Stimulated activated memory B cell treated with anti-CD40 and anti-IgM and Interleukin-4, amounts not matched to agents 10 μg/mL and 1 μg/mL and 100 μg/mL, for 72 hours (primary cell): ENCODE measurements at regions not wholly inside any gene's neighbourhood (a gene's known extent, or its start where the extent isn't known, plus 50 kb on each side); places are given as distances from the start of the nearest gene placed in this dataset.
"Not testable (repeated sequence)": the region's sequence is repeated elsewhere in the genome, so short reads cannot be mapped to it uniquely, and the experiment has no call there.

Experiments used
- ATAC-seq: fragments of 150-1000 bp; cut with Tn5 transposase; 2 replicates; pipeline ENCODE4 v1.10.0; 2021
- H3K27ac Mint-ChIP-seq: one replicate; pipeline ENCODE4 v1.8.0; 2022; ENCODE audit warnings: mild to moderate bottlenecking, mixed read lengths
- H3K27me3 Mint-ChIP-seq: one replicate; pipeline ENCODE4 v1.8.0; 2022; ENCODE audit warnings: mixed read lengths
- H3K36me3 Mint-ChIP-seq: one replicate; pipeline ENCODE4 v1.8.0; 2022; ENCODE audit warnings: mixed read lengths
- H3K4me1 Mint-ChIP-seq: one replicate; pipeline ENCODE4 v1.8.0; 2022; ENCODE audit warnings: mixed read lengths
- H3K4me3 Mint-ChIP-seq: one replicate; pipeline ENCODE4 v1.8.0; 2022; ENCODE audit warnings: mild to moderate bottlenecking, moderate library complexity, mixed read lengths
- H3K9me3 Mint-ChIP-seq: one replicate; pipeline ENCODE4 v1.8.0; 2022; ENCODE audit warnings: mixed read lengths

DNA sequence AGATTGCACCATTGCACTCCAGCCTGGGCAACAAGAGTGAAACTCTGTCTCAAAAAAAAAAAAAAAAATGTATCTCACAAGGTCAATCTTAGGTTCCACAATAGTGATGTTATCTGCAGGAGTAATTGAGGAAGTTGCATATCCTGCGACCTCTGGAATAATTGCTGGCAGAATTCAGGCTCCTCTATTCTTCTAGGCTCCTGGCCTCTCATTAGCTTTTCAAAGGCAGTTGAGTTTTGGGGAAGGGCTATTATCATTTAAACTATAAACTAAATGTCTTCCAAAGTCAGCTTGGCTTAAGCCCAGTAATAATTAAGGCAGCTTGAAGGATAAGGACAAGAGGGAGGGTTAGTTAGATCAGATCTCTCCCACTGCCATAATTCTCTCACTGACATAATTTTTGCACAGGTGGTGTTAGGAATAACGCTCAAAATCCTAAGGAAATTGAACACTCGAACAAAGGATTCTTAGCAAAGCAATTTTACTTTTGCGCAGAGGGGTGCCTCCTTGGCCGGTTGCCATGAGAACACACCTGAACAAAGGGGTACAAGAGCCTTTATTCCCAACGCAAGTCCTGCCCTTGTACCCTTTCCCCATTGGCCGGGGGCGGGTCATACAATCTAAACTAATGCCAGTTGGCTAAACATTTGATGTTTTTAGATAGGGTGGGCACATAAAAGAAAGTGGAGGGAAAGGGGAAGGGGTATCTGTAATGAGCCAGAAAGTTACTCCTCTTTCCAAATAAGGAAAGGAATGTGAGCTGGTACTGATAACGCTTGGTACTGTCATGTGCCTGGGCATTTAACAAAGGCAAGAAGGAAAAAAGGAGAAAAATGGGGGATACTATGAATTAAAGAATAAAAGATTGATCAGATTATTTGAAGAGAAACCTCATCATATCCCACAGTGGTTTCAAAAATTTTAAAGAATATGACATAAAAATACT lies 106.4 kb upstream of the CCNG1 start:
- no peak overlapping the region for H3K27ac Mint-ChIP-seq
- no peaks in the 10 kb centered on the region for H3K36me3 Mint-ChIP-seq
- no peak overlapping the region for H3K4me3 Mint-ChIP-seq
- H3K9me3 Mint-ChIP-seq = peaks cover 13% of the 10 kb centered on the region
- peaks cover 6% of the 10 kb centered on the region for H3K27me3 Mint-ChIP-seq
- no peak for ATAC-seq
- H3K4me1 Mint-ChIP-seq = no peaks in the 10 kb centered on the region

DNA sequence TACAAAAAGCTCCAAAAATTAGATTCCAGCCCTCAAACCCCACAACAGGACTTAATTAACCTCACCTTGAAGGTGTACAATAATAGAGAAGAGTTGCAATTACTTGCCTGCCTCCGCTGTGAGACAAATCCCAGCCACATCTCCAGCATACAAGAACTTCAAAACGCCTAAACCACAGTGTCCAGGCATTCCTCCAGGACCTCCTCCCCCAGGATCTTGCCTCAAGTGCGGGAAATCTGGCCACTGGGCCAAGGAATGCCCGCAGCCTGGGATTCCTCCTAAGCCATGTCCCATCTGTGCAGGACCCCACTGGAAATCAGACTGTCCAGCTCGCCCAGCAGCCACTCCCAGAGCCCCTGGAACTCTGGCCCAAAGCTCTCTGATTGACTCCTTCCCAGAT lies 101.3 kb upstream of the CCNG1 start:
- peaks cover 13% of the 10 kb centered on the region for H3K9me3 Mint-ChIP-seq
- H3K27ac Mint-ChIP-seq, H3K27me3 Mint-ChIP-seq, H3K36me3 Mint-ChIP-seq, H3K4me1 Mint-ChIP-seq, H3K4me3 Mint-ChIP-seq, ATAC-seq: not testable (repeated sequence)

DNA sequence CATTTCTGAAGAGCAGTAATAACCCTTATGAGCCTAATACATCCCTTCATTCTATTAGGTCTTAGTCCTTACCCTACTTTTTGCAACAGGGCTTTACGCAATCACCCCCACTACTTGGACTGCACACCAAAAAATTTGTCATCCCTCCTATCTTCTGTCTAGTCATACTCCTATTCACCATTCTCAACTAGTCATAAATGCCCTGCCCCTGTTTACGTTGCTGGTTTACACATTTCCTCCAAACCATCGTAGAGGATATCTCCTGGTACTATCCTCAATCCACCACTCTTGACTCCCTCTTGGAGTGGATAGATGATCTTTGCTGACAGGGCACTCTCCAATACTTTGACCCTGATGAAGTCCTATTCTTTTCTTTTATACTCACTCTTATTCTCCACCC lies 98.2 kb upstream of the CCNG1 start:
- no peaks in the 10 kb centered on the region for H3K36me3 Mint-ChIP-seq
- peaks cover 10% of the 10 kb centered on the region for H3K9me3 Mint-ChIP-seq
- H3K27me3 Mint-ChIP-seq = peaks cover 14% of the 10 kb centered on the region
- no peaks in the 10 kb centered on the region for H3K4me1 Mint-ChIP-seq
- no peak for ATAC-seq
- H3K4me3 Mint-ChIP-seq = no peak overlapping the region
- no peak overlapping the region for H3K27ac Mint-ChIP-seq

DNA sequence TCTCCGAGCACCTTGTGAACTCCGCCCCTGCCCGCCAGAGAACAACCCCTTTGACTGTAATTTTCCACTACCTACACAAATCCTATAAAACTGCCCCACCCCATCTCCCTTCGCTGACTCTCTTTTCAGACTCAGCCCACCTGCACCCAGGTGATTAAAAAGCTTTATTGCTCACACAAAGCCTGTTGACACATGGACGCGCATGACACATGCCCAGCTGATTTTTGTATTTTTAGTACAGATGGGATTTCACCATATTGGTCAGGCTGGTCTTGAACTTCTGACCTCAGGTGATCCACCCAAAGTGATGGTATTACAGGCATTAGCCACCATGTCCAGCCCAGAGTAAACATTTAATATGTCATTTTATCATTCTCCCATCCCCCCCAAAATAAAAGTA lies 97.0 kb upstream of the CCNG1 start:
- not testable (repeated sequence) for H3K4me3 Mint-ChIP-seq, H3K4me1 Mint-ChIP-seq, H3K9me3 Mint-ChIP-seq, H3K36me3 Mint-ChIP-seq, H3K27ac Mint-ChIP-seq, ATAC-seq
- H3K27me3 Mint-ChIP-seq = peaks cover 16% of the 10 kb centered on the region

DNA sequence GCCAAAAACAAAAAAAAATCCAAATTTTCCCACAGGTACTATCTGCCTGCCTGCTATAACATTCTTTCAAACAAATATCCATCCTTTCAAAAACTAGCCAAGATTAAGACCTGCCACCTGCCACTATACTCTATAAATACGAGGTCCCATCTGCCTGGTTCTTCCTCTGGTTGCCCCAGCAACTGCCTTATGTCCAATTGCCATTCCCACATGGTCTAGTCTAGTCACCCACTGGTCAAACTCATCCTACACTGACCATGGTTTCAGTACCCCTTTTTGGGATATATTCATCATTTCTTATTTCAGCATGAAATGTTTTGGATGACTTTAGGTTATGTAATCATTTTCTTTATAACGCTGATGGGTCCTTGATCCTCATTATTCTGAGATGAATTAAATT lies 95.1 kb upstream of the CCNG1 start:
- H3K27ac Mint-ChIP-seq = no peak overlapping the region
- H3K27me3 Mint-ChIP-seq = peaks cover 15% of the 10 kb centered on the region
- ATAC-seq = no peak
- no peaks in the 10 kb centered on the region for H3K4me1 Mint-ChIP-seq
- no peak overlapping the region for H3K4me3 Mint-ChIP-seq
- H3K36me3 Mint-ChIP-seq = no peaks in the 10 kb centered on the region
- H3K9me3 Mint-ChIP-seq = no peaks in the 10 kb centered on the region

DNA sequence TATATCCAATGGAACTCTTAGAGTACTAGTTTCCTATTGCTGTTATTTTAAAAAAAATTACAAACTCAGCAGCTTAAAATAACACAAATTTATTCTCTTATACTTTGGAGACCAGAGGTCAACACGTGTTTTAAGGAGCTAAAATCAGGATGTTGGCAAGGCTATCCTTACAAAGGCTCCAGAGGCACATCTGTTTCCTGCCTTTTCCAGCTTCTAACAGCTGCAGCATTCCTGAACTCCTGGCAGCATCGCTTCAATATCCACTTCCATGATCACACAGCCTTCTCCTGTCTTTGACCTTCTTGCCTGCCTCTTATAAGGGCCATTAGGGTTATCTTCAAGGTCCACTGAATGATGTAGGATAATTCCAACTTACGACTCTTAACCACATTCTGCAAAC lies 92.2 kb upstream of the CCNG1 start:
- no peak for ATAC-seq
- Mint-ChIP-seq H3K27ac (no peak overlapping the region), H3K4me3 (no peak overlapping the region), H3K9me3 (no peaks in the 10 kb centered on the region), H3K36me3 (no peaks in the 10 kb centered on the region), H3K4me1 (no peaks in the 10 kb centered on the region), H3K27me3 (peaks cover 29% of the 10 kb centered on the region)

DNA sequence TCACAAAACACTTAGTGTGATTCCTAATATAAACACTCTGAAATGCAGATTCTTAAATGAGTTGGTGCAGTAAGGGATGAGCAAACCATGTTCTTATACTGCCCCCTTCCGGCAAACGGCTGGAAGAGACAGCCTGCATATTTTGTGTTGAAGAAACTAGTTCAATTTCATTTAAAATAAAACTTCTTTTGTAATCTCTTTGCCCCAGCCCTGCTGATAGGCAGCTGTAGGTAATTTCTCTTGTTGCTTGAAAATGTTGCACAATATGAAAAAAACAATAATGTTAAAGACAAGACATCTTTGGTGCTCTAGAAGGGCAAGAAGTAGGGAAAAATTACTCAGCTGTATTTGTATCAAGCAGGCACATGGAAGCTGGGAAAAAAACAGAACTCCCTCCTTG lies 89.7 kb upstream of the CCNG1 start:
- Mint-ChIP-seq H3K27me3 (peaks cover 29% of the 10 kb centered on the region), H3K9me3 (no peaks in the 10 kb centered on the region), H3K4me1 (no peaks in the 10 kb centered on the region), H3K27ac (no peak overlapping the region), H3K36me3 (no peaks in the 10 kb centered on the region), H3K4me3 (no peak overlapping the region)
- ATAC-seq = peak; percentile 55

DNA sequence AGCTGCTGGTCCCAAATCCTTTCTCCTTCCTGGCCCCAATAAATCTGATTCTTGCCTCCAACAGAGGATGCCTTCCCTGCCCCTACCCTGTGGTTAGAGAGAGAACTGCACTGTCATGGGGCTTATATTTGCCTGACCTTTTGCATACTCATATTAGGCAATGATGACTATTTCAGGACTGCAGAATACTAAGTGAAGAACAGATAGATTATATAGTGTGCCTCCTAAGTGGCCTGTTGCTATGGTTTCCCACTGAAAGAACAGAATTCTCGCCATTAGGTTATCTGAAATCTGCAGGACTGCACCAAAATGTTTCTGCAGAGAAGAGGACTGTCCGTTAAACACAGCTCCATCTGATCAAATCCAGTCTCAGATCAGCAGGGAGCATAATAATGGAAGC lies 87.3 kb upstream of the CCNG1 start:
- H3K36me3 Mint-ChIP-seq = no peaks in the 10 kb centered on the region
- H3K27me3 Mint-ChIP-seq = peaks cover 21% of the 10 kb centered on the region
- H3K4me1 Mint-ChIP-seq = peaks cover 17% of the 10 kb centered on the region
- no peak overlapping the region for H3K27ac Mint-ChIP-seq
- no peaks in the 10 kb centered on the region for H3K9me3 Mint-ChIP-seq
- H3K4me3 Mint-ChIP-seq = no peak overlapping the region
- no peak for ATAC-seq

DNA sequence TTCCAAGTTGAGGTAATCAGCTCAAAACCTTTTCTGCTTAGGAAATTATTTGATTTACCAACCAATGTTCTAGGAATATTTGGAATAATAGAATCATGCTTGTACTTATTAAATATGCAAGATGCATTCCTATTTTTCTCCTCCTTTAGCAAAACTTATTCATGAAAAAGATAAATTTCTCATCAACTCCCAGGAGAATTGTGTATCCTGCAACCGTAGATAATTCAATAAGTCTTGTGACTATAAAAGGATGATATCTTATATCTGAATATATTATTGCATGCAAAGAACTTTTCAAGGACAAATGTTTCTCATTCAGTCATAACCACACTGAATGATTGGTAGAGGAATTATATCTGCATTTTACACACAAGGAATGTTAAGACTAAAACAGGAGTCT lies 84.9 kb upstream of the CCNG1 start:
- peaks cover 14% of the 10 kb centered on the region for H3K27me3 Mint-ChIP-seq
- no peaks in the 10 kb centered on the region for H3K36me3 Mint-ChIP-seq
- no peaks in the 10 kb centered on the region for H3K9me3 Mint-ChIP-seq
- no peak for ATAC-seq
- H3K4me3 Mint-ChIP-seq = no peak overlapping the region
- peaks cover 20% of the 10 kb centered on the region for H3K4me1 Mint-ChIP-seq
- no peak overlapping the region for H3K27ac Mint-ChIP-seq

DNA sequence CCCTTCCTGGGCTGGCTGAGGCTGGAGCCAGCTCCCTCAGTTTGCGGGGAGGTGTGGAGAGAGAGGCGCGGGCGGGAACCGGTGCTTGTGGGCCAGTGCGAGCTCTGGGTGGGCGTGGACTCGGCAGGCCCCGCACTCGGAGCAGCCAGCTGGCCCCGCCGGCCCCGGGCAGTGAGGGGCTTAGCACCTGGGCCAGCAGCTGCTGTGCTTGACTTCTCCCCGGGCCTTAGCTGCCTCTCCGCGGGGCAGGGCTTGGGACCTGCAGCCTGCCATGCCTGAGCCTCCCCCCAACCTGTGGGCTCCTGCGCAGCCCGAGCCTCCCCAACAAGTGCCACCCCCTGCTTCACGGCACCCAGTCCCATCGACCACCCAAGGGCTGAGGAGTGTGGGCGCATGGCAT lies 81.6 kb upstream of the CCNG1 start:
- not testable (repeated sequence) for H3K36me3 Mint-ChIP-seq, H3K9me3 Mint-ChIP-seq, H3K4me3 Mint-ChIP-seq, H3K27ac Mint-ChIP-seq, ATAC-seq, H3K27me3 Mint-ChIP-seq
- peaks cover 20% of the 10 kb centered on the region for H3K4me1 Mint-ChIP-seq

DNA sequence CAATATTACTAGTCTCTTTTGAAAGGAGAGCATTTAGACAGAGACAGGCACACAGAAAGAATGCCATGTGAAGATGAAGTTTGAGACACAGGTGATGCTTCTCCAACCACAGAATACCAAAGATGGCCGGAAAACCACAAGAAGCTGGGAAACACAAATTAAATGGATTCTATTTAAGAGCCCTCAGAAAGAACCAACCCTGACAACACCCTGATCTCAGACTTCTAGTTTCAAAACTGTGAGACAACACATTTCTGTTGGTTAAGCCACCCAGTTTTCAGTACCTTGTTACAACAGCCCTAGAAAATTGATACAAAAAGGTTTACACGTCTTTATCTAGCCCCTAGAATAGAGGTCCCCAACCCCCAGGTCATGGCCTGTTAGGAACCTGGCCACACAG lies 79.8 kb upstream of the CCNG1 start:
- no peak for ATAC-seq
- H3K36me3 Mint-ChIP-seq = no peaks in the 10 kb centered on the region
- H3K27me3 Mint-ChIP-seq = no peaks in the 10 kb centered on the region
- H3K4me1 Mint-ChIP-seq = peaks cover 20% of the 10 kb centered on the region
- no peak overlapping the region for H3K4me3 Mint-ChIP-seq
- H3K9me3 Mint-ChIP-seq = no peaks in the 10 kb centered on the region
- no peak overlapping the region for H3K27ac Mint-ChIP-seq

DNA sequence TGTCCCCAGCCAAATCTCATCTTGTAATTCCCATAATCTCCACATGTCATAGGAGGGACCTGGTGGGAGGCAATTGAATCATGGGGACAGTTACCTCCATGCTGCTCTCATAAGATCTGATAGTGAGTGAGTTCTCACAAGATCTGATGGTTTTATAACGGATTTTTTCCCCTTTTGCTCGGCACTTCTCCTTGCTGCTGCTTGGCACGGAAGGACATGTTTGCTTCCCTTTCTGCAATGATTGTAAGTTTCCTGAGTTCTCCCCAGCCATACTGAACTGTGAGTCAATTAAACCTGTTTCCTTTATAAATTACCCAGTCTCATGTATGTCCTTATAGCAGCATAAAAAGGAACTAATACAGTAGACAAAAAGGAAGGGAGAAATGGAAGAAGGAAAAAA lies 76.7 kb upstream of the CCNG1 start:
- Mint-ChIP-seq H3K36me3 (peaks cover 4% of the 10 kb centered on the region), H3K27ac (no peak overlapping the region), H3K4me1 (no peaks in the 10 kb centered on the region), H3K27me3 (peaks cover 20% of the 10 kb centered on the region), H3K9me3 (peaks cover 3% of the 10 kb centered on the region), H3K4me3 (no peak overlapping the region)
- ATAC-seq = no peak

DNA sequence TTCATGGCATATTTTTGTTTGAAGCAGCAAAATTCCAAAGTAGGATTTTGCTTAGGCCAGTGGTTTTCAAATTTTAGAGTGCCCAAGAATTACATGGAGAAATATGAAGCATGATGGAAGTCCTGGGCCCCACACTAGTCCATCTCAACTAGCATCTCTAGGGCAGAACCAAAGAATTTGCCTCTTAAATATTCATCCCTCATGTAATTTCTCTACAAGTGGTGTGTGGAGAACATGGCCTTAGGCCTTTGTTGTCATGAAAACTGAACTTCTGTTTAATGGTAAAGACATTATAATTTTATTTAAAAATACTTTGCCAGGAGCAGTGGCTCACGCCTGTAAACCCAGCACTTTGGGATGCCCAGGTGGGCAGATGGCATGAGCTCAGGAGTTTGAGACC lies 75.9 kb upstream of the CCNG1 start:
- ATAC-seq = no peak
- Mint-ChIP-seq H3K36me3 (peaks cover 5% of the 10 kb centered on the region), H3K4me1 (no peaks in the 10 kb centered on the region), H3K9me3 (peaks cover 3% of the 10 kb centered on the region), H3K4me3 (no peak overlapping the region), H3K27me3 (peaks cover 23% of the 10 kb centered on the region), H3K27ac (no peak overlapping the region)

DNA sequence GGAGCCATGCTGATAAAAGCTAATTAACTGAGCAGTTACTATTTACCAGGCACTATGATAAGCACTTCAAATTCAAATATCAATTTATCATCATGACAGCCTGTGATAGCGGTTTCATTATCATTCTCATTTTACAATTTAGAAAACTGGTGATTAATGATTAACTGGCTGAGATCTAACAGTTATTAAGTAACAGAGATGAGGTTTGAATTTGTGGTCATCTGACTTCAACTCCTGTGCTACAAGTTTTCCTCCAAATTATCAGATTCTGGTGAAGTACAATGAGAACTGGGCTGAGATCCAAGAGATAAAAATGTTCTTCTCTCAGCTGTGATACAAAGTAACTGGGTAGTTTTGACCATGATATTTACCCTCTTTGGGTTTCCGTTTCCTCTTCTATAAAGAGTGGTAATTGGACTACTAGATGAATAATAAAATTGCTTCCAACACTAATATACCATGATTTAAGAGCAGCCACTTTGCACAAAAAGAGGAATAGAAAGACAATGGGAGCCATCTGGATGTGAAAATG lies 74.5 kb upstream of the CCNG1 start:
- Mint-ChIP-seq H3K4me3 (no peak overlapping the region), H3K27ac (no peak overlapping the region), H3K36me3 (peaks cover 5% of the 10 kb centered on the region), H3K4me1 (no peaks in the 10 kb centered on the region), H3K27me3 (peaks cover 23% of the 10 kb centered on the region), H3K9me3 (peaks cover 6% of the 10 kb centered on the region)
- no peak for ATAC-seq

DNA sequence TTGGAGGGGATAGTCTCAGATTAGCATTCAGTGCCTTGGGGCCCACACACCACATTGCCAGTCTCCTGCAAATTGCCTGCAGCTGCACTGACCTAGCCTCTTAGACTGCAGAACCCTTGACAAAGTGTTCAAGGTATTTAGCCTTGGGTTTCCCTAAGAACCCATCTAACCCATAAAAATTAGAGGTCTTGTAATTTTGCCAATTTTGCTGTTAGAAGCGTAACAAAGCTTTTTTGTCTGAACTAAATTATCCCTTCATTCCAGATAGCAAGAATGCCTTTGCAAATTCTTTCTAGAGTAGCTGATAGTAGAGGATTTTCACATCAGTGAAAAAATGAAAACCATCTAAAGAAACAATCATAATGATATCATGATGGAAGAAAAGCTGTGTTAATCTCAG lies 74.0 kb upstream of the CCNG1 start:
- peaks cover 5% of the 10 kb centered on the region for H3K36me3 Mint-ChIP-seq
- peaks cover 23% of the 10 kb centered on the region for H3K27me3 Mint-ChIP-seq
- no peak overlapping the region for H3K27ac Mint-ChIP-seq
- peaks cover 6% of the 10 kb centered on the region for H3K9me3 Mint-ChIP-seq
- no peaks in the 10 kb centered on the region for H3K4me1 Mint-ChIP-seq
- ATAC-seq = no peak
- H3K4me3 Mint-ChIP-seq = no peak overlapping the region

DNA sequence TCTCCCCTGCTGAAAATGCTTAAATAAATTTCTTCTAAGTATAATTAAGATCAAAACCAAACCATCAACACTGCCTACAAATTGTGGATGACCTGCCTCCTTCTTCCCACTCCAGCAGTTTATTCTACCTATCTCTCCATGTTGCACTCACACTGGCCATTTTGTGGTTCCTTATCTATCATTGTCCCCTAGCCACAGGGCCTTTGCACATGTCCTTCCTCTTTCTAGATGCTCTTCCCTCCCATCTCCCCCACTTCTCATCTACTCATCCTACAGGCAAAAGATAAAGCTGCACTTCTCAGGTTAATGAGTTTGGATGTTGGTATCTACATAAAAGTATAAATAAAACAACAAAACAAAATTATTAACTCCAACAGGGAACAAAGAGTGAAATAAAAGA lies 70.6 kb upstream of the CCNG1 start:
- H3K27me3 Mint-ChIP-seq = peaks cover 23% of the 10 kb centered on the region
- H3K4me3 Mint-ChIP-seq = no peak overlapping the region
- H3K27ac Mint-ChIP-seq = no peak overlapping the region
- H3K9me3 Mint-ChIP-seq = peaks cover 8% of the 10 kb centered on the region
- ATAC-seq = no peak
- peaks cover 8% of the 10 kb centered on the region for H3K36me3 Mint-ChIP-seq
- no peaks in the 10 kb centered on the region for H3K4me1 Mint-ChIP-seq
